ENCODE measurements at regions not wholly inside any gene's neighbourhood (a gene's known extent, or its start where the extent isn't known, plus 50 kb on each side); places are given as distances from the start of the nearest gene placed in this dataset.

DNA sequence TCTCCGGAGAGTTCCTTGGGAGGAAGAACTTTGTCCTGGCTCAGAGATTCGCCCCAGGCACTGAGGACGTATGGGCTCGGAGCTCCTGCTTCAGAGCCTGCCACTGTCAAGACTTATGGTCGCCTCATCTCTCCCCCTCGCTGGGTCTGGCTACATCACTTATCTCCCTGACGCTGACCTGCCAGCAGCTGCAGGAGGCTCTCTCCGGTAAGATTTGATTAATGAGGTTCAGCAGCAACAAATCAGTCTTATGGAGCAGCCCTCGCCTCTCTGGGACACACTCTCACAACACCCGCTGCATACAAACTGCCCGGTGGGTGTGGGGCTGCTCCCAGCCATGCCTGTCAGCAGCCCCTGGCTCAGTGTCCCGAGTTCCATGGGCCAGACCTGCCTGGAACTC lies 297.8 kb downstream of the RRAGC start:
- TF ChIP-seq, protein P1, sequence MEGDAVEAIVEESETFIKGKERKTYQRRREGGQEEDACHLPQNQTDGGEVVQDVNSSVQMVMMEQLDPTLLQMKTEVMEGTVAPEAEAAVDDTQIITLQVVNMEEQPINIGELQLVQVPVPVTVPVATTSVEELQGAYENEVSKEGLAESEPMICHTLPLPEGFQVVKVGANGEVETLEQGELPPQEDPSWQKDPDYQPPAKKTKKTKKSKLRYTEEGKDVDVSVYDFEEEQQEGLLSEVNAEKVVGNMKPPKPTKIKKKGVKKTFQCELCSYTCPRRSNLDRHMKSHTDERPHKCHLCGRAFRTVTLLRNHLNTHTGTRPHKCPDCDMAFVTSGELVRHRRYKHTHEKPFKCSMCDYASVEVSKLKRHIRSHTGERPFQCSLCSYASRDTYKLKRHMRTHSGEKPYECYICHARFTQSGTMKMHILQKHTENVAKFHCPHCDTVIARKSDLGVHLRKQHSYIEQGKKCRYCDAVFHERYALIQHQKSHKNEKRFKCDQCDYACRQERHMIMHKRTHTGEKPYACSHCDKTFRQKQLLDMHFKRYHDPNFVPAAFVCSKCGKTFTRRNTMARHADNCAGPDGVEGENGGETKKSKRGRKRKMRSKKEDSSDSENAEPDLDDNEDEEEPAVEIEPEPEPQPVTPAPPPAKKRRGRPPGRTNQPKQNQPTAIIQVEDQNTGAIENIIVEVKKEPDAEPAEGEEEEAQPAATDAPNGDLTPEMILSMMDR (IDR thresholded peaks at IDR 0.05; ENCODE audit: poor library complexity, severe bottlenecking) = no peak
- no peak for TF ChIP-seq RAD21 (conservative IDR thresholded peaks at IDR 0.05)
- no peak for TF ChIP-seq EZH2 (IDR thresholded peaks at IDR 0.05; ENCODE audit: borderline replicate concordance, insufficient read depth, low read length, poor library complexity, severe bottlenecking)
- TF ChIP-seq EP300 (conservative IDR thresholded peaks at IDR 0.05; ENCODE audit: poor library complexity, severe bottlenecking) = no peak
- no peak for TF ChIP-seq POLR2AphosphoS5 (IDR thresholded peaks at IDR 0.05)

Data from neural cell (in vitro differentiated cells).